HepG2 (cell line): ENCODE measurements at regions not wholly inside any gene's neighbourhood (a gene's known extent, or its start where the extent isn't known, plus 50 kb on each side); places are given as distances from the start of the nearest gene placed in this dataset.

Experiments used
- ATAC-seq: fragments of 200-7000 bp; cut with Tn5 transposase; 3 replicates; pipeline ENCODE4 v1.9.1; 2020; ENCODE audit warnings: mild to moderate bottlenecking, moderate library complexity
- BruUV-seq: library from RNA; stranded (reverse); fragments of 400-500 nt; replicated peaks from 2 replicates; lab custom pipeline; 2021; lab: Mats Ljungman, UMichigan
- CTCF ChIA-PET: fragments of 300-600 bp; formaldehyde crosslinking; extraction: SDS; loops from one replicate; lab custom pipeline; 2021; ENCODE audit warnings: low total read pairs, inconsistent platforms, low intra/inter-chr PET ratio; lab: Yijun Ruan, JAX
- POLR2A ChIA-PET: fragments of 350-600 bp; sonication (Branson Sonifier 250); formaldehyde crosslinking; loops from one replicate; lab custom pipeline; 2020; ENCODE audit warnings: antibody characterized with exemption, inconsistent platforms; lab: Yijun Ruan, JAX
- DNase-seq: peaks from one replicate; pipeline ENCODE4 v3.0.0-alpha.2; 2015; ENCODE audit warnings: low spot score
- FAIRE-seq: peaks from 3 replicates; lab custom pipeline; 2011; peaks lifted over from hg19 to GRCh38; lab: Jason Lieb, UNC
- H2AFZ ChIP-seq: one replicate; pipeline ENCODE4 v1.6.1; 2011; ENCODE audit warnings: low read length, inconsistent platforms
- H3K27ac ChIP-seq: fragments of 300-600 bp; 3 replicates; pipeline ENCODE4 v1.8.0; 2011; ENCODE audit warnings: mixed run types, mild to moderate bottlenecking, mixed read lengths, low read length, inconsistent platforms; ENCODE audit not compliant: insufficient read depth; ENCODE audit errors: extremely low read length
- H3K27me3 ChIP-seq, 2 experiments: fragments of 200-600 bp in 1 of 2; 2 replicates in 1 of 2; 3 replicates in 1 of 2; pipeline versions ENCODE4 v1.6.0 to v1.8.0; 2011; ENCODE audit warnings: low read length in 2 of 2, mild to moderate bottlenecking in 2 of 2, moderate library complexity in 2 of 2, inconsistent platforms in 1 of 2; ENCODE audit not compliant: insufficient read depth in 2 of 2, control insufficient read depth in 1 of 2
- H3K36me3 ChIP-seq, 2 experiments: fragments of 200-600 bp in 1 of 2; replicated peaks in 1 of 2; 2 replicates in 1 of 2; 3 replicates in 1 of 2; pipeline versions ENCODE4 v1.5.1 to v1.8.0; 2011; ENCODE audit warnings: low read length in 2 of 2, inconsistent platforms in 1 of 2; ENCODE audit not compliant: insufficient read depth in 2 of 2, control insufficient read depth in 1 of 2
- H3K4me1 ChIP-seq: 2 replicates; pipeline ENCODE4 v1.5.1; 2012; ENCODE audit warnings: low read length, inconsistent platforms; ENCODE audit not compliant: insufficient read depth
- H3K4me2 ChIP-seq: 2 replicates; pipeline ENCODE4 v1.6.0; 2011; ENCODE audit warnings: low read depth, low read length, inconsistent platforms
- H3K4me3 ChIP-seq, 3 experiments: fragments of 200-600 bp in 1 of 3; sonication (generic), shearing (Covaris generic) in 1 of 3; replicated peaks in 1 of 3; 2 replicates each; pipeline ENCODE4 v1.5.1; 2011 to 2016; ENCODE audit warnings: low read length in 3 of 3, inconsistent platforms in 2 of 3, low read depth in 2 of 3, mild to moderate bottlenecking in 2 of 3, control low read depth in 1 of 3, mixed read lengths in 1 of 3; ENCODE audit not compliant: insufficient read depth in 1 of 3
- H3K79me2 ChIP-seq: one replicate; pipeline ENCODE4 v1.6.1; 2011; ENCODE audit warnings: low read length, inconsistent platforms; ENCODE audit not compliant: insufficient read depth
- H3K9ac ChIP-seq: 2 replicates; pipeline ENCODE4 v1.6.0; 2011; ENCODE audit warnings: mild to moderate bottlenecking, low read depth, low read length, inconsistent platforms; ENCODE audit not compliant: insufficient read depth
- H3K9me3 ChIP-seq: 2 replicates; pipeline ENCODE4 v1.5.1; 2012; ENCODE audit warnings: mild to moderate bottlenecking, low read length
- H4K20me1 ChIP-seq: 2 replicates; pipeline ENCODE4 v1.6.0; 2011; ENCODE audit warnings: inconsistent platforms, mild to moderate bottlenecking, low read length, moderate library complexity; ENCODE audit not compliant: insufficient read depth
- ERF ChIP-seq: IDR thresholded peaks from 2 replicates; pipeline ENCODE4 v1.6.1; 2018; ENCODE audit warnings: missing biosample characterization, missing genetic modification reagents
- FOXK2 ChIP-seq: fragments of 450-650 bp; IDR thresholded peaks from 2 replicates; pipeline ENCODE4 v1.6.1; 2016
- GATAD2A ChIP-seq: IDR thresholded peaks from 2 replicates; pipeline ENCODE4 v1.6.1; 2016
- GZF1 ChIP-seq: sonication (generic); formaldehyde crosslinking; IDR thresholded peaks from 2 replicates; pipeline ENCODE4 v1.5.1; 2020; ENCODE audit warnings: mild to moderate bottlenecking, missing genetic modification reagents
- HNF4A ChIP-seq: sonication (generic); formaldehyde crosslinking; IDR thresholded peaks from 2 replicates; pipeline ENCODE4 v1.4.0; 2020; ENCODE audit warnings: missing genetic modification reagents
- ONECUT2 ChIP-seq: sonication (generic); formaldehyde crosslinking; IDR thresholded peaks from 2 replicates; pipeline ENCODE4 v1.4.0; 2020; ENCODE audit warnings: missing genetic modification reagents
- POGZ ChIP-seq: sonication (generic); formaldehyde crosslinking; IDR thresholded peaks from 2 replicates; pipeline ENCODE4 v1.4.0; 2020; ENCODE audit warnings: mild to moderate bottlenecking, missing genetic modification reagents
- SALL1 ChIP-seq: sonication (generic); formaldehyde crosslinking; IDR thresholded peaks from 2 replicates; pipeline ENCODE4 v1.8.0; 2022; ENCODE audit warnings: mild to moderate bottlenecking, missing genetic modification reagents
- SMC3 ChIP-seq: IDR thresholded peaks from 2 replicates; pipeline ENCODE4 v1.6.1; 2011; ENCODE audit warnings: low read length, improper control_type of control experiment
- SNAPC5 ChIP-seq: sonication (generic); formaldehyde crosslinking; IDR thresholded peaks from 2 replicates; pipeline ENCODE4 v1.8.1; 2023; ENCODE audit warnings: mild to moderate bottlenecking, missing genetic modification reagents, borderline replicate concordance
- STAT6 ChIP-seq: sonication (generic); formaldehyde crosslinking; IDR thresholded peaks from 2 replicates; pipeline ENCODE4 v1.4.0; 2020; ENCODE audit warnings: missing genetic modification reagents, mild to moderate bottlenecking, borderline replicate concordance
- ZFX ChIP-seq: sonication (generic); formaldehyde crosslinking; IDR thresholded peaks from 2 replicates; pipeline ENCODE4 v1.4.0; 2020; ENCODE audit warnings: mild to moderate bottlenecking, low read depth, missing genetic modification reagents, moderate library complexity
- ZNF484 ChIP-seq: sonication (generic); formaldehyde crosslinking; IDR thresholded peaks from 2 replicates; pipeline ENCODE4 v1.5.1; 2020; ENCODE audit warnings: mild to moderate bottlenecking, low read depth, missing genetic modification reagents, borderline replicate concordance
- ZNF572 ChIP-seq: sonication (generic); formaldehyde crosslinking; IDR thresholded peaks from 2 replicates; pipeline ENCODE4 v1.5.1; 2020; ENCODE audit warnings: mild to moderate bottlenecking, missing genetic modification reagents
- ZNF678 ChIP-seq: sonication (generic); formaldehyde crosslinking; IDR thresholded peaks from 2 replicates; pipeline ENCODE4 v1.4.0; 2020; ENCODE audit warnings: mild to moderate bottlenecking, missing genetic modification reagents
- ZNF704 ChIP-seq: sonication (generic); formaldehyde crosslinking; IDR thresholded peaks from 2 replicates; pipeline ENCODE4 v1.8.1; 2023; ENCODE audit warnings: mild to moderate bottlenecking, inconsistent platforms, moderate library complexity, missing genetic modification reagents, borderline replicate concordance
- ZSCAN30 ChIP-seq: sonication (generic); formaldehyde crosslinking; IDR thresholded peaks from 2 replicates; pipeline ENCODE4 v1.5.0; 2020; ENCODE audit warnings: mild to moderate bottlenecking, missing genetic modification reagents
- WGBS: methylation state at CpG from one replicate; pipeline ENCODE4 v1.1.6; 2017; ENCODE audit warnings: low lambda C conversion rate; 5-methylcytosine and 5-hydroxymethylcytosine counted together
- in situ Hi-C: cut with HindIII; loops from 2 replicates; pipeline ENCODE4 v1.10.0; 2017; ENCODE audit warnings: low pct_unique_long_range_greater_than_20kb; ENCODE audit not compliant: extremely low pct_ligation_motif_present
- intact Hi-C: fragments of 100-400 bp; cut with micrococcal nuclease; formaldehyde crosslinking; loops from one replicate; pipeline ENCODE4 v1.10.0; 2022; ENCODE audit not compliant: unreplicated experiment
- TF ChIP-seq, protein P1 (sequence below): IDR thresholded peaks from 2 replicates; pipeline ENCODE4 v1.6.1; 2016; ENCODE audit warnings: missing biosample characterization, missing genetic modification reagents, low read depth
- TF ChIP-seq, protein P2 (sequence below): sonication (generic); formaldehyde crosslinking; IDR thresholded peaks from 2 replicates; pipeline ENCODE4 v1.5.0; 2020; ENCODE audit warnings: missing genetic modification reagents
- TF ChIP-seq, protein P3 (sequence below), 2 experiments: fragments of 450-650 bp in 1 of 2; sonication (generic) in 1 of 2; formaldehyde crosslinking; IDR thresholded peaks; 2 replicates each; pipeline versions ENCODE4 v1.5.0 to v1.8.0; 2020 to 2022; ENCODE audit warnings: mild to moderate bottlenecking in 1 of 2, missing genetic modification reagents in 1 of 2

DNA sequence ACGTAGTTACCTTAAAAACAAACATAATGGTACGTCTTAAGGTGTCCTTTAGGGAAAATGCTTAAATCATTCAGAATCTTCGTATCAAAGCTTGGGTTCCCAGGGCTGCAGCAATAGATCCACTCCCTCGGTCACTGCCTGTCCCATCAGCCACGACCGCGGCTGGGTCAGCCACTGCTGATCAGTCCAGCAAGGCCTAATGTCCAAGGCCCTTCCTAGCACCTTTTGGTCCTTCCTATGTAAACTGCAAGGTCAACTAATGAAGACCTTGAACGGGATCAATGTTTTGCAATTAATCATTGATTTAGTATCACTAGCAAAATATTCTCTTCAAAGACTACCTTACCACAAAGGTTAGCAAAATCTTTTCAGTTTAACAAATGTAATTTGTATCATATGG is 122.2 kb upstream of the IGF1R start:
- CTCF ChIA-PET, result no interaction called here
- no TSS peak for BruUV-seq
- intact Hi-C loops, result no loop called here
- Histone ChIP-seq H3K9ac (no peak overlapping the region), H2AFZ (no peak overlapping the region), H3K79me2 (no peaks in the 10 kb centered on the region), H3K9me3 (no peaks in the 10 kb centered on the region), H3K4me3 (no peak overlapping the region), H3K4me2 (peak overlapping the region; percentile 21), H4K20me1 (no peaks in the 10 kb centered on the region), H3K27me3 (peaks cover 0 to 29% of the 10 kb centered on the region in 2 experiments; a peak in 2 of 5 replicates), H3K27ac (no peak overlapping the region), H3K4me1 (peaks cover 65% of the 10 kb centered on the region), H3K36me3 (no peaks in the 10 kb centered on the region)
- FAIRE-seq, result no peak
- no peak for DNase-seq
- in situ Hi-C loops, result no loop called here
- POLR2A ChIA-PET, result no interaction called here
- 15% methylated on average over 8 of the region's 8 CpGs for WGBS
- ATAC-seq, result peak; percentile 65
- TF ChIP-seq, protein P1, sequence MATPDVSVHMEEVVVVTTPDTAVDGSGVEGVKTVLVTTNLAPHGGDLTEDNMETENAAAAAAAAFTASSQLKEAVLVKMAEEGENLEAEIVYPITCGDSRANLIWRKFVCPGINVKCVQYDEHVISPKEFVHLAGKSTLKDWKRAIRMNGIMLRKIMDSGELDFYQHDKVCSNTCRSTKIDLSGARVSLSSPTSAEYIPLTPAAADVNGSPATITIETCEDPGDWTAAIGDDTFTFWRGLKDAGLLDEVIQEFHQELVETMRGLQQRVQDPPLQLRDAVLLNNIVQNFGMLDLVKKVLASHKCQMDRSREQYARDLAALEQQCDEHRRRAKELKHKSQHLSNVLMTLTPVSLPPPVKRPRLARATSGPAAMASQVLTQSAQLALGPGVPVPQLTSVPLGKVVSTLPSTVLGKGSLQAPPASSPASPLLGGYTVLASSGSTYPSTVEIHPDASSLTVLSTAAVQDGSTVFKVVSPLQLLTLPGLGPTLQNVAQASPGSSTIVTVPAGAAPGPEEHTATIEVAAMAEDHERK (CRISPR knock-in tag), result no peak
- no peak for TF ChIP-seq ZNF678
- TF ChIP-seq POGZ, result no peak
- TF ChIP-seq ZFX (CRISPR knock-in tag), result 0 out of 2 replicates have a peak, but pooled peaks have one; percentile 25
- TF ChIP-seq GZF1 (CRISPR knock-in tag), result no peak
- peak; percentile 60 for TF ChIP-seq HNF4A (CRISPR knock-in tag)
- TF ChIP-seq ZNF572 (CRISPR knock-in tag), result no peak
- TF ChIP-seq SALL1, result peak; percentile 55
- no peak for TF ChIP-seq SNAPC5 (CRISPR knock-in tag)
- TF ChIP-seq GATAD2A (CRISPR knock-in tag), result peak; percentile 15; the same call in 1 of the 2 replicates
- TF ChIP-seq, protein P2, sequence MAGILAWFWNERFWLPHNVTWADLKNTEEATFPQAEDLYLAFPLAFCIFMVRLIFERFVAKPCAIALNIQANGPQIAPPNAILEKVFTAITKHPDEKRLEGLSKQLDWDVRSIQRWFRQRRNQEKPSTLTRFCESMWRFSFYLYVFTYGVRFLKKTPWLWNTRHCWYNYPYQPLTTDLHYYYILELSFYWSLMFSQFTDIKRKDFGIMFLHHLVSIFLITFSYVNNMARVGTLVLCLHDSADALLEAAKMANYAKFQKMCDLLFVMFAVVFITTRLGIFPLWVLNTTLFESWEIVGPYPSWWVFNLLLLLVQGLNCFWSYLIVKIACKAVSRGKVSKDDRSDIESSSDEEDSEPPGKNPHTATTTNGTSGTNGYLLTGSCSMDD (CRISPR knock-in tag), result no peak
- no peak for TF ChIP-seq STAT6 (CRISPR knock-in tag)
- TF ChIP-seq SMC3, result no peak
- TF ChIP-seq ONECUT2 (CRISPR knock-in tag), result peak; percentile 11; the same call in 1 of the 2 replicates
- no peak for TF ChIP-seq ZNF704 (CRISPR knock-in tag)
- no peak for TF ChIP-seq ERF (CRISPR knock-in tag)
- TF ChIP-seq, protein P3, sequence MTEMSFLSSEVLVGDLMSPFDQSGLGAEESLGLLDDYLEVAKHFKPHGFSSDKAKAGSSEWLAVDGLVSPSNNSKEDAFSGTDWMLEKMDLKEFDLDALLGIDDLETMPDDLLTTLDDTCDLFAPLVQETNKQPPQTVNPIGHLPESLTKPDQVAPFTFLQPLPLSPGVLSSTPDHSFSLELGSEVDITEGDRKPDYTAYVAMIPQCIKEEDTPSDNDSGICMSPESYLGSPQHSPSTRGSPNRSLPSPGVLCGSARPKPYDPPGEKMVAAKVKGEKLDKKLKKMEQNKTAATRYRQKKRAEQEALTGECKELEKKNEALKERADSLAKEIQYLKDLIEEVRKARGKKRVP (CRISPR knock-in tag; IDR thresholded peaks at IDR 0.05), result no peak
- TF ChIP-seq ZNF484 (CRISPR knock-in tag), result no peak
- no peak for TF ChIP-seq FOXK2
- TF ChIP-seq ZSCAN30 (CRISPR knock-in tag), result no peak
